ENCODE measurements at regions not wholly inside any gene's neighbourhood (a gene's known extent, or its start where the extent isn't known, plus 50 kb on each side); places are given as distances from the start of the nearest gene placed in this dataset.
"Not testable (repeated sequence)": the region's sequence is repeated elsewhere in the genome, so short reads cannot be mapped to it uniquely, and the experiment has no call there.

GRCh38 chr2:58481670-58482069 is 240.5 kb upstream of the FANCL start:
- H3K27me3 Mint-ChIP-seq (ENCODE audit: low read depth) = no peaks in the 10 kb centered on the region
- H3K36me3 Mint-ChIP-seq (ENCODE audit: low read depth) = no peaks in the 10 kb centered on the region
- no peaks in the 10 kb centered on the region for H3K4me1 Mint-ChIP-seq (ENCODE audit: low read depth)
- H3K4me3 Mint-ChIP-seq = no peak overlapping the region
- no peak overlapping the region for H3K27ac Mint-ChIP-seq
- H3K9me3 Mint-ChIP-seq = no peaks in the 10 kb centered on the region

GRCh38 chr2:58480141-58480540 is 239.0 kb upstream of the FANCL start:
- Mint-ChIP-seq H3K9me3 (no peaks in the 10 kb centered on the region), H3K36me3 (ENCODE audit: low read depth) (no peaks in the 10 kb centered on the region), H3K4me3 (no peak overlapping the region), H3K27ac (no peak overlapping the region), H3K4me1 (ENCODE audit: low read depth) (no peaks in the 10 kb centered on the region), H3K27me3 (ENCODE audit: low read depth) (no peaks in the 10 kb centered on the region)

GRCh38 chr2:58479535-58480140 is 238.5 kb upstream of the FANCL start:
- Mint-ChIP-seq H3K9me3 (no peaks in the 10 kb centered on the region), H3K4me1 (ENCODE audit: low read depth) (no peaks in the 10 kb centered on the region), H3K27me3 (ENCODE audit: low read depth) (no peaks in the 10 kb centered on the region), H3K27ac (no peak overlapping the region), H3K36me3 (ENCODE audit: low read depth) (no peaks in the 10 kb centered on the region), H3K4me3 (no peak overlapping the region)

DNA sequence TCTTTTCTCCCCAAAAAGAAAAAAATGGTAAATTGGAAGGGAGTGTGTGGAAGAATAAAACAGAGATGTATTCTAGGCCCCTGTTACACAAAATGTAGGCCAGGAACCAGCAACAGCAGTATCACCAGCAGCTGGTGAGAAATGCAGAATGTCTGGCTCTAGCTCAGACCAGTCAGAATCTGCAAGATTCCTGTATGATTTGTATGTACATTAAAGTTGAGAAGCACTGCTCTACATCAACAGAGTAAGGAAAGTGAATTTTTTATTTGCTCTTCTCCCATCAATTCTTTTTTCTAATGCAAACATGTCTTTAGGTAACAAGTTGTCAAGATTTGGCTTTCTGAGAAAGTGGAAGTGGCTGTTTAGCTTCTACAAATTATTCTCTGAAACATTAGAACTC is 235.4 kb upstream of the FANCL start:
- no peak overlapping the region for H3K4me3 Mint-ChIP-seq
- H3K36me3 Mint-ChIP-seq (ENCODE audit: low read depth) = no peaks in the 10 kb centered on the region
- H3K9me3 Mint-ChIP-seq = no peaks in the 10 kb centered on the region
- no peak overlapping the region for H3K27ac Mint-ChIP-seq
- no peaks in the 10 kb centered on the region for H3K27me3 Mint-ChIP-seq (ENCODE audit: low read depth)
- no peaks in the 10 kb centered on the region for H3K4me1 Mint-ChIP-seq (ENCODE audit: low read depth)

DNA sequence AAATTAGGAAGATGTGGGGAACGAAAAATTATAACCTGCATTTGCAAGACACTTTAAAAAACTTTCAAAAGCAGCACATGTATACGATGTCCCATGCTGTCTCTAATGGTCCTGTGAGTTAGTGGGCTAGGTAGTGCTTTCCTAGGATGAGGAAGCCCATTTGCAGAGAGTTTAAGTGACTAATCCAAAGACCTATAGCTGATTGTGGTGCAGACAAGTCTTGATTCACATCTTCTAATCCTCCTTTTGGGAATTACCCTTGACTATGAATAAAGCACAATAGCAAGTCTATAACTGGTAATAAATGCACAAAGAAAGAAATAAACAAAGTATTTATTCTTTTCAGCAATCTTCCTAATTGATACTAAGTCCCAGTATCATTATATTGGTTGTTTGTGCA is 234.6 kb upstream of the FANCL start:
- no peak overlapping the region for H3K4me3 Mint-ChIP-seq
- H3K27me3 Mint-ChIP-seq (ENCODE audit: low read depth) = no peaks in the 10 kb centered on the region
- H3K36me3 Mint-ChIP-seq (ENCODE audit: low read depth) = no peaks in the 10 kb centered on the region
- no peaks in the 10 kb centered on the region for H3K9me3 Mint-ChIP-seq
- no peak overlapping the region for H3K27ac Mint-ChIP-seq
- no peaks in the 10 kb centered on the region for H3K4me1 Mint-ChIP-seq (ENCODE audit: low read depth)

DNA sequence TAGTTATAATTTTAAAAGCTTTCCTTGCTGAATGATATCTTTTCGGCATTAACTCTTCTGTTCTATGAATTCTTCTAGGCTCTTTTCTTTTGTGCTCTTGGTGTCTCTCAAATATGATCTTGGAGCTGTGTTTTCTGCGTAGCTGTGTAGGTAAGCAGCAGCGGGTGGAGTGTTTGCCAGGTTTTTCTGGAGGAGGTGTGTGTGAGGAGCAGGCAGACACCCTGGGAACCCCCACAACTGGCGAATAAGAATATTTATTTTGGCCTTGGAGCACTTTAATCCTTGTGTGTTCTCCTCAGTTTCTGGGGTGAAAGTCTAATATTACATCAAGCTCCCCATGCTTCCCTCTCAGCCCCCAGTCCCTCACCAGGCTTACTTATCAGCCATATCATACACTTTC is 232.0 kb upstream of the FANCL start:
- H3K27ac Mint-ChIP-seq = no peak overlapping the region
- H3K4me1 Mint-ChIP-seq (ENCODE audit: low read depth) = no peaks in the 10 kb centered on the region
- H3K9me3 Mint-ChIP-seq = no peaks in the 10 kb centered on the region
- H3K27me3 Mint-ChIP-seq (ENCODE audit: low read depth) = peaks cover 5% of the 10 kb centered on the region
- H3K4me3 Mint-ChIP-seq = no peak overlapping the region
- no peaks in the 10 kb centered on the region for H3K36me3 Mint-ChIP-seq (ENCODE audit: low read depth)

DNA sequence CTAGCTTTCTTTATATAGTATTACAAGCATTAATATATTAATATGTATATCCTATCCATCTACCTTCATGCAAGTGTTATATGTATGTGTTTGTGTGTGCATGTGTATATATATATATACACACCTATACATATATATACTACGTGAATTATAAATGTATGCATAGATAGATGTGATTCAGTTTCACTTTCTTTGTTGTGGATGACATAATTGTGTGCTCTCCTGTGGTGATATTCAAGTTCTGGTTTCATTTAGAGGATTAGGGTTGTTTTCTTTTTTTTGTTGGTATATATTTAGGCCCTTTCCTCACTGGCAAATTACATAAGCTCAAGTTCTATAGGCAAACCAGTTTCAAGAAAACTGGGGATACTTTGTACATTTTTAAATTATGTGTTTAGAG is 225.7 kb upstream of the FANCL start:
- Mint-ChIP-seq H3K9me3 (no peaks in the 10 kb centered on the region), H3K27ac (no peak overlapping the region), H3K27me3 (ENCODE audit: low read depth) (peaks cover 5% of the 10 kb centered on the region), H3K4me1 (ENCODE audit: low read depth) (peaks cover 2% of the 10 kb centered on the region), H3K36me3 (ENCODE audit: low read depth) (no peaks in the 10 kb centered on the region), H3K4me3 (no peak overlapping the region)

DNA sequence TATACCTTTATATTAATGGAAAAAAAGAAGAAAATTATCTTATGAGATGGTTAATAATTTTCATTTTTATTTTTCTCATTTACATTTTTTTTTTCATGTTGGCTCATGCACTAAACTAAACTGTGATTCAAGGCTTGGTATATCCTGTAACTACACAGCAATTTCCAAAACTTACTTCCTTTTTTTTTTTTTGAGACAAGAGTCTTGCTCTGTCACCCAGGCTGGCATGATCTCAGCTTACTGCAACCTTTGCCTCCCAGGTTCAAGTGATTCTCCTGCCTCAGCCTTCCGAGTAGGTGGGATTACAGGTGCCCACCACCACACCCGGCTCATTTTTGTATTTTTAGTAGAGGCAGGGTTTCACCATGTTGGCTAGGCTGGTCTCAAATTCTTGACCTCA is 224.9 kb upstream of the FANCL start:
- not testable (repeated sequence) for H3K9me3 Mint-ChIP-seq; H3K36me3 Mint-ChIP-seq (ENCODE audit: low read depth); H3K27me3 Mint-ChIP-seq (ENCODE audit: low read depth); H3K4me1 Mint-ChIP-seq (ENCODE audit: low read depth); H3K4me3 Mint-ChIP-seq; H3K27ac Mint-ChIP-seq

GRCh38 chr2:58460670-58461069 is 219.5 kb upstream of the FANCL start:
- Mint-ChIP-seq H3K4me1 (ENCODE audit: low read depth) (no peaks in the 10 kb centered on the region), H3K4me3 (no peak overlapping the region), H3K9me3 (no peaks in the 10 kb centered on the region), H3K36me3 (ENCODE audit: low read depth) (no peaks in the 10 kb centered on the region), H3K27ac (no peak overlapping the region), H3K27me3 (ENCODE audit: low read depth) (no peaks in the 10 kb centered on the region)

GRCh38 chr2:58449286-58450010 is 208.3 kb upstream of the FANCL start:
- Mint-ChIP-seq H3K9me3 (no peaks in the 10 kb centered on the region), H3K4me3 (no peak overlapping the region), H3K27ac (no peak overlapping the region), H3K4me1 (ENCODE audit: low read depth) (no peaks in the 10 kb centered on the region), H3K36me3 (ENCODE audit: low read depth) (no peaks in the 10 kb centered on the region), H3K27me3 (ENCODE audit: low read depth) (peaks cover 13% of the 10 kb centered on the region)

DNA sequence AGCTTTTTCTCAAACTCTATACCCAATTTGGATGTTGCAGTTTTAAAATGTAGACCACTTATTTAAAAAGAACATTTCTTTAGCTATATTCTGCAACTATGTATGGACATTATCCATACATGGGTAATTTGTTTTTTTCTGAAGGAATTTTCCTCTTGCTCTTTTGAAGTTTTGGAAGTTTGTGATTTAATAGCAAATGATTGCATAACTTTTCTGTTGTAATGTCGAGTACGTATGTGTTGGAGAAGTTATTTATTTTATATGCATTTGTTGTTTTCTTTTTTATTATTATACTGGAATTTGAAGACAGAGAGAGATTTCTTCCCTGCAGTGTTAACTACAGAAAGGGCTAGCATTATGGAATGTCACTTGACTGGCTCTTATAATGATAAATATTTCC is 207.7 kb upstream of the FANCL start:
- no peaks in the 10 kb centered on the region for H3K4me1 Mint-ChIP-seq (ENCODE audit: low read depth)
- no peak overlapping the region for H3K4me3 Mint-ChIP-seq
- H3K27ac Mint-ChIP-seq = no peak overlapping the region
- peaks cover 13% of the 10 kb centered on the region for H3K27me3 Mint-ChIP-seq (ENCODE audit: low read depth)
- H3K9me3 Mint-ChIP-seq = no peaks in the 10 kb centered on the region
- no peaks in the 10 kb centered on the region for H3K36me3 Mint-ChIP-seq (ENCODE audit: low read depth)

- Mint-ChIP-seq H3K4me1 (ENCODE audit: low read depth) (no peaks in the 10 kb centered on the region), H3K4me3 (no peak overlapping the region), H3K9me3 (no peaks in the 10 kb centered on the region), H3K27ac (no peak overlapping the region), H3K27me3 (ENCODE audit: low read depth) (peaks cover 16% of the 10 kb centered on the region), H3K36me3 (ENCODE audit: low read depth) (no peaks in the 10 kb centered on the region)
Observed at GRCh38 chr2:58448065-58448507, 207.0 kb upstream of the FANCL start.

- Mint-ChIP-seq H3K27ac (no peak overlapping the region), H3K36me3 (ENCODE audit: low read depth) (no peaks in the 10 kb centered on the region), H3K4me1 (ENCODE audit: low read depth) (no peaks in the 10 kb centered on the region), H3K27me3 (ENCODE audit: low read depth) (peaks cover 17% of the 10 kb centered on the region), H3K9me3 (no peaks in the 10 kb centered on the region), H3K4me3 (no peak overlapping the region)
Observed at GRCh38 chr2:58447586-58447985, 206.5 kb upstream of the FANCL start.

DNA sequence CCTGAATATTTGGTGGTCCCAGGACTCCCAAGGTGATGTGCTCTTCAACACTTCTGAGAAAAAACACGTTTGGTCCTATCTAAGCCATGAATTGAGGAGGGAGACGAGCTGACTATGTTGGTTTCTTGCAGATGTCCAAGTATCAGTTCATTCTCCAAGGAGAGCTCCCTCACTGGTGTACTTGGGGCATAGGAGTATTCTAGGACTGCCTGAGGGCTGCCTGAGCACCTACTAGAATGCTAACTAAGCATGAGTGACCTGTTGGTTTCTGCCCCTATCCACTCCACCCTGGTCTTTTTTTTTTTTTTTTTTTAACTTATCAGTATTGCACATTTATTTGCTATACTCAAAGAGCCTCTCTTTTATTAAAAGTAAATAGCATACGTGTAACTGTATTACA is 200.5 kb upstream of the FANCL start:
- Mint-ChIP-seq H3K27me3 (ENCODE audit: low read depth) (peaks cover 5% of the 10 kb centered on the region), H3K9me3 (no peaks in the 10 kb centered on the region), H3K36me3 (ENCODE audit: low read depth) (no peaks in the 10 kb centered on the region), H3K4me1 (ENCODE audit: low read depth) (no peaks in the 10 kb centered on the region), H3K27ac (no peak overlapping the region), H3K4me3 (no peak overlapping the region)

- H3K9me3 Mint-ChIP-seq = no peaks in the 10 kb centered on the region
- peaks cover 3% of the 10 kb centered on the region for H3K27me3 Mint-ChIP-seq (ENCODE audit: low read depth)
- no peak overlapping the region for H3K4me3 Mint-ChIP-seq
- H3K27ac Mint-ChIP-seq = no peak overlapping the region
- H3K4me1 Mint-ChIP-seq (ENCODE audit: low read depth) = no peaks in the 10 kb centered on the region
- no peaks in the 10 kb centered on the region for H3K36me3 Mint-ChIP-seq (ENCODE audit: low read depth)
Observed at GRCh38 chr2:58436872-58437271, 195.7 kb upstream of the FANCL start.

Data from T-helper 1 cell treated with Interleukin-12 subunit alpha and Interleukin-12 subunit beta and Interleukin-4 antibody, amounts not matched to agents 30 μg/mL and 1 μg/mL, for 36 hours (primary cell).